CD4-positive, alpha-beta T cell treated with Interferon alpha-2 for 1 hour (primary cell): ENCODE measurements at regions not wholly inside any gene's neighbourhood (a gene's known extent, or its start where the extent isn't known, plus 50 kb on each side); places are given as distances from the start of the nearest gene placed in this dataset.
"Not testable (repeated sequence)": the region's sequence is repeated elsewhere in the genome, so short reads cannot be mapped to it uniquely, and the experiment has no call there.

Experiments
- DNase-seq, 2 donors: peaks; one replicate each; pipeline ENCODE4 v3.0.0-alpha.2; 2020 to 2022

- no peak for DNase-seq
Measured at GRCh38 chr11:96708219-96708878, 318.5 kb downstream of the JRKL start.

DNA sequence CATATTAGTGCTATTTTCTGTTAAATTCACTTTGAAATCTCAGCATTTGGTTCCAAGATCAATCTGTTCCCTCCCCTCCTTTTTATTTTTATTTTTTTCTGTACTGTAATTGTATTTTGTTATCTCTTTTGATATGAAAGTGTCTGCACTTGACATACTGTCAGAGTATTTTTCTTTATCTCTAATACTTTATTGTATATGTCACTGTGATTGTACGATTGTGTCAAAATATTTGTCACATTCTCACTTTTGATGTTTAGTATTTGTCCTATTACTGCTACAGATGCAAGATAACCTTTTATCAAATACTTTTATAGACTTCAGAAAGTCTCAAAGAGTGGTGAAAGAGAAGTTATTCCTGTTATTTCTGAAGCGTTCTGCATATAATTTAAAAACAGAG, 323.5 kb downstream of the JRKL start:
- no peak for DNase-seq

DNA sequence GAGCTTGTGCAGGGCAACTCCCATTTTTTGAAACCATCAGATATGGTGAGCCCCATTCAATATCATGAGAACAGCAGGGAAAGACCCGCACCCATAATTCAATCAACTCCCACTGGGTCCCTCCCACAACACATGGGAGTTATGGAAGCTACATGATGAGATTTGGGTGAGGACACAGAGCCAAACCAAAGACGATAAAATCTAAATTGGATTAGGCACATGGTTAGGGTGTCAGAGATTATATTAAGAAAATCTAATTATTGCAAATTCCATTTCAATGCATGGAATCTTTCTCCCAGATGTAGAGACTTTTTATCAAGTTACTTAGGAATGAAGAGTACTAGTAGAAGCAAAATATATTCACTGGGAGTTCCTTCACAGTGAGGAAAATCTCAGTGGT, 324.9 kb downstream of the JRKL start:
- DNase-seq, result no peak

- DNase-seq, result no peak
Measured at GRCh38 chr11:96715208-96715607, 325.4 kb downstream of the JRKL start.

GRCh38 chr11:96736601-96737000, 346.8 kb downstream of the JRKL start:
- no peak for DNase-seq

DNA sequence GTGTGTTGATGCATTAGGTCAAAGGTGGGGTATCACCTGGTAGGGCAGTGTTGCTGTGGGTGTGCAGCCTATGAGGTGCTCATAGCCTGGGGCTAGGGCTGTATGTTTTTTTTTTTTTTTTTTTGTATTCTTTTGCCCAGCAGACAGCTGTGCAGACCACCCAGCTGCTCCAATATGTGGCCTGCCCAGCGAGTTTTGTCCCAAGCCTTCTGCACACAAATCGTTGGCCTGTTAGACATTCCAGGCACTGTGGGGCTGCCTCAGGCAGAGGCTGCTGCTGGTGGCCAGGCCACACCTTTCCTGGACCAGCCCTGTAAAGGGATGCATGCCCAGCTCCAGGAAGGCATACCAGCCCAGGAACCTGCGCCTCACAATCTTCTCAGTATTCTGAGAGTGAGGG, 348.5 kb downstream of the JRKL start:
- no peak for DNase-seq

- DNase-seq, result no peak
Measured at GRCh38 chr11:96741068-96741467, 351.3 kb downstream of the JRKL start.

- DNase-seq, result no peak
Measured at GRCh38 chr11:96744697-96745096, 354.9 kb downstream of the JRKL start.

- no peak for DNase-seq
Measured at GRCh38 chr11:96748639-96749370, 359.0 kb downstream of the JRKL start.

DNA sequence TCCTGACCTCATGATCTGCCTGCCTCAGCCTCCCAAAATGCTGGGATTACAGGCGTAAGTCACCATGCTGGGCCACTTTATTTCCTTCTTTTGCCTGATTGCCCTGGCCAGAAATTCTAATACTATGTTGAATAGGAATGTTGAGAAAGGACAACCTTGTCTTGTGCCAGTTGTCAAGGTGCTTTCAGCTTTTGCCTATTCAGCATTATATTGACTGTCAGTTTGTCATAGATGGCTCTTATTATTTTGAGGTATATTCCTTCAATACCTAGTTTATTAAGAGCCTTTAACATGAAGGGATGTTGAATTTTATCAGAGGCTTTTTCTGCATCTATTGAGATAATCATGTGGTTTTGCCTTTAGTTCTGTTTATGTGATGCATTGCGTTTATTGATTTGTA, 362.0 kb downstream of the JRKL start:
- DNase-seq, result not testable (repeated sequence)

- no peak for DNase-seq
Measured at GRCh38 chr11:96752221-96752620, 362.4 kb downstream of the JRKL start.

GRCh38 chr11:96753997-96754396, 364.2 kb downstream of the JRKL start:
- DNase-seq, result no peak

GRCh38 chr11:96755209-96755608, 365.4 kb downstream of the JRKL start:
- no peak for DNase-seq

DNA sequence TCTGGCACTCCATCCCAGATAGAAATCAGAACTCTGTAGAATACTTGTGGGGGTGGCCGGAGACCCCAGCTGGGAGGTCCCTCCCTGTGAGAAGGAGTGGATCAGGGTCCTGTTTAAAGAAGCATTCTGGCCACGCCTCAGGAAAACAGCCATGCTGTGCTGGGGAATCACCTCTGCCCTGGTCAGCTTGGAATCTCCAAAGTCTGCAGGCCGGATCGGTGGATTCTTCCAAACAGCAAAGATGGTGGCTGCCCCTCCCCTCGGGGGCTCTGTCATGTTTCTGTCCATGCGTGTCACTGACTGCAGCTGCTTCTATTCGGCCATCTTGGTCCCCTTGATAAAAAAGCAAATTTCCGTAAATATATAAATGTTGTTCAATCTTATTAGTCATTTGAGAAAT, 365.9 kb downstream of the JRKL start:
- no peak for DNase-seq

DNA sequence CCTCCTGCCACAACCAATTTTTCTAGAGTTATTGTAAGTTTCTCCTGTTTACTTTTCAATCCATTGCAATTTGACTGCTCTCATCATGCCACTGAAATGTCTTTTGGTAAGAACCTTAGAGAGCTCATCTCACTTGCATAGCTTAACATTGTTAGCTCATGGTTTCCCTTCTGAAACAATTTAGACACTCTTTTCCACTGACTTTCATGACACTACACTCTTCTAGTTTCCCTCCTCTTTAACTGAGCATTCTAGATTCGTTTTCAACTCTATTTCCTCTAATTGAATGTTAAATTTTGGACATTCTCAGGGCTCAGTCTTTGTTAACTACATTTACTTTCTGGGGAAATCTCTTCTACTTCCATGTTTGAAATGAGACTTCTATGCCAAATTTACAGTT, 369.1 kb downstream of the JRKL start:
- no peak for DNase-seq

GRCh38 chr11:96760306-96760705, 370.5 kb downstream of the JRKL start:
- DNase-seq, result no peak

DNA sequence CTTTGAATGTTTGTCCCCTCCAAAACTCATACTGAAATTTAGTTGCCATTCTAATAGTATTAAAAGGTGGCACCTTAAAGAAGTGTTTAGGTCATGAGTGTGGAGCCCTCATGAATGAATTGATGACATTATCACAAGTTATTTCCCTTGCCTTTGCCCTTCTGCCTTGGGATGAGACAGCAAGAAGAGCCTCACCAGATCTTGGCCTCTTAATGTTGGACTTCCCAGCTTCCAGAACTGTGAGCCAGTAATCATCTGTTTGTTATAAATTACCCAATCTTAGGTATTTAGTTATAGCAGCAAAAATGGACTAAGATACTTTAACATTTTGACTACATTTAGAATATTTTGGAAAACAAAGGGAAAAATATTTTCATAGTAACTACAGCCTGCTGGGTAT, 371.0 kb downstream of the JRKL start:
- DNase-seq, result no peak

DNA sequence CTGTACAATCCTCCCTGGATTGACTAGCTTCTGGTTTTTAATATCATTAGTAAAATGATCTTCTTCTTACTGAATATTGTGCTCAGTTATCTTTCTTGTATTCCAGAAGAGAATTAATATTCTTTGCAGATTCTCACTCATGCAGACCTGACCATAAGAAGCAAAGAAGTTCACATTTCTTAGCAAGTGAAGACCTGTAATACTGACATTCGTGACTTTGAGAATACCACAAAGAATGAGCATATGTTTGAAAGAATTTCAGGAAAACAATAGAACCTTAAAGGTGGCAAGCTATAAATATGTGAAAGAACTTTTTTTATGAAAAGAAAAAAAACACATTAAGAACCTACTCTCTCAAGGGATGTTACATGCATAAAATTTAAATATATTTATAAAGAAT, 371.6 kb downstream of the JRKL start:
- no peak for DNase-seq

GRCh38 chr11:96763244-96763643, 373.4 kb downstream of the JRKL start:
- DNase-seq, result no peak

- no peak for DNase-seq
Measured at GRCh38 chr11:96778272-96778671, 388.5 kb downstream of the JRKL start.

DNA sequence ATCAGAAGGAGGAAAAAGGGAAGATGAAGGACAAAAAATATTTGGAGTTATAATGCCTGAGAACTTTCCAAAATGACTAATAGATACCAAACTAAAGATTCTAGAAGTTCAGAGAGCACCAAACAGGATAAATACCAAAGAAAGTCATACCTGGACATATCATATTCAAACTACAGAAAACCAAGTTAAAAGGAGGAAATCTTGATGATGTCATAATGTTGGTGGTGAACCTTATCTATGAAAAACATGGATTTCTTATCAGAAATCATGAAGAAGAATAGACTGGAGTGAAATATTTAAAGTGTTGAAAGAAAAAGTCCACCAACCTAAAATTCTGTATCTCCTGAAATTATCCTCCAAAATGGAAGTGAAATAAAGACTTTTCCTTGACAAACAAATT, 389.2 kb downstream of the JRKL start:
- no peak for DNase-seq

GRCh38 chr11:96781082-96781481, 391.3 kb downstream of the JRKL start:
- DNase-seq, result no peak

DNA sequence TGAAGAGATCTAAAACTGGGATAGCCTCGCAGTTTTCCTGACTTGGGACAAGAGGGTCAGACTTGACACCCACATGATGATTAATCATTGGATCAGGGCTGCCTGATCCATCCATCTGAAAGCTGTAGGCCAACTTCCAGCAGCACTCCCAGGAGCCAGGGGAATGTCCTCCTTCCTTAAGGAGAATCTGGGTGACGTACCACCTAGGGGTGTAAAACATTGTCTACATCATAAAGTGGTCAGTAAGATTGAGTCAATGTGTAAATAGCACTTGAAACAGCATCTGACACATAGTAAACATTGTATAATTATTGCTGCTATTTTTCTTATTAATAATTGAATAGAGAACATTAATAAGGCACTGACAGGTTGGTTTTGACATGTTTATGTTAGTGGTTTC, 392.8 kb downstream of the JRKL start:
- no peak for DNase-seq

- no peak for DNase-seq
Measured at GRCh38 chr11:96783311-96783710, 393.5 kb downstream of the JRKL start.

GRCh38 chr11:96785073-96785472, 395.3 kb downstream of the JRKL start:
- no peak for DNase-seq
